Activated naive CD4-positive, alpha-beta T cell treated with anti-CD3 and anti-CD28 coated beads, Interleukin-2, amount 10 ng/mL, durations not matched to agents 7 days and 5 days (primary cell): ENCODE measurements at regions not wholly inside any gene's neighbourhood (a gene's known extent, or its start where the extent isn't known, plus 50 kb on each side); places are given as distances from the start of the nearest gene placed in this dataset.
"Not testable (repeated sequence)": the region's sequence is repeated elsewhere in the genome, so short reads cannot be mapped to it uniquely, and the experiment has no call there.

Experiments
- CTCF ChIA-PET: fragments of 350-600 bp; sonication (Branson Sonifier 250); formaldehyde crosslinking; loops from one replicate; lab custom pipeline; 2021; ENCODE audit warnings: antibody characterized with exemption; lab: Charles Lee
- DNase-seq: peaks from one replicate; pipeline ENCODE4 v3.0.0-alpha.2; 2020
- H3K27ac Mint-ChIP-seq: one replicate; pipeline ENCODE4 v1.8.0; 2021; ENCODE audit warnings: mild to moderate bottlenecking, moderate library complexity, mixed read lengths
- H3K27me3 Mint-ChIP-seq: one replicate; pipeline ENCODE4 v1.8.0; 2021; ENCODE audit warnings: mild to moderate bottlenecking, mixed read lengths
- H3K36me3 Mint-ChIP-seq: one replicate; pipeline ENCODE4 v1.8.0; 2021; ENCODE audit warnings: mixed read lengths
- H3K4me1 Mint-ChIP-seq: one replicate; pipeline ENCODE4 v1.8.0; 2021; ENCODE audit warnings: mixed read lengths
- H3K4me3 Mint-ChIP-seq: one replicate; pipeline ENCODE4 v1.8.0; 2021; ENCODE audit warnings: mild to moderate bottlenecking, moderate library complexity, mixed read lengths
- H3K9me3 Mint-ChIP-seq: one replicate; pipeline ENCODE4 v1.8.0; 2021; ENCODE audit warnings: mixed read lengths

DNA sequence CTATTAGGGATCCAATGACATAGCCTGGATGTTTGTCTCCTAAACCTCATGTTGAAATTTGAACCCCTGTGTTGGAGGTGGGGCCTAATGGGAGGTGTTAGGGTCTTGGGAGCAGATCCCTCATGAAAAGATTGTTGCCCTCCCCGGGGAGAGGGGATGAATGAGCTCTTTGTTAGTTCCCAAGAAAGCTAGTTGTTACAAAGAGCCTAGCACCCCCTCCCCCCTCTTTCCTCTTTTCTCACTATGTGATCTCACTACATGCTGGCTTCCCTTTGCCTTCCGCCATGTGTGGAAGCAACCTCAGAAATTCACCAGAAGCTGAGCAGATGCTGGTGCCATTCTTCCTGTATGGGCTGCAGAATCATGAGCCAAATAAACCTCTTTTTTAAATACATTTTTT, 123.2 kb downstream of the SPATA31A6 start:
- H3K27me3 Mint-ChIP-seq, H3K4me3 Mint-ChIP-seq, H3K9me3 Mint-ChIP-seq, DNase-seq, H3K36me3 Mint-ChIP-seq, H3K4me1 Mint-ChIP-seq, H3K27ac Mint-ChIP-seq, CTCF ChIA-PET: not testable (repeated sequence)

DNA sequence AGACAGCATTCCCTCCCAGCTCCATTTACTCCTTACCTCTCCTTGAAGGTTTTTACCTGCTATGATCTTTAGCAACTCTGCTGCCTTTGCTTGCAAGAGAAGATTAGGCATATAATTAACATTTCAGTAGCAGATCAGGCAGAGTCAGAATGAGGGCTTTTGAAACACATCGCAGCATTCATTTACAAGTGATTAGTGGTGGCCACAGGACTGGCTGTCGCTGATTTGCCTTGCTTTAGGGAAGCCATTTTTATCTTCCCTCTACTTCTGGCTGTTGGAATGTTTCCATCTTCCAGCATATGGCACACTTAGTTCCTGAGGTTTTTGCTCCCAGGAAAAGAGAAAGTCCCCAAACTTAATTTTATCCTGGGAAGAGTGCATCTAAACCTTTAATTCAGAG, 124.0 kb downstream of the SPATA31A6 start:
- DNase-seq, H3K27me3 Mint-ChIP-seq, H3K4me3 Mint-ChIP-seq, H3K36me3 Mint-ChIP-seq, H3K4me1 Mint-ChIP-seq, H3K27ac Mint-ChIP-seq, CTCF ChIA-PET, H3K9me3 Mint-ChIP-seq: not testable (repeated sequence)

DNA sequence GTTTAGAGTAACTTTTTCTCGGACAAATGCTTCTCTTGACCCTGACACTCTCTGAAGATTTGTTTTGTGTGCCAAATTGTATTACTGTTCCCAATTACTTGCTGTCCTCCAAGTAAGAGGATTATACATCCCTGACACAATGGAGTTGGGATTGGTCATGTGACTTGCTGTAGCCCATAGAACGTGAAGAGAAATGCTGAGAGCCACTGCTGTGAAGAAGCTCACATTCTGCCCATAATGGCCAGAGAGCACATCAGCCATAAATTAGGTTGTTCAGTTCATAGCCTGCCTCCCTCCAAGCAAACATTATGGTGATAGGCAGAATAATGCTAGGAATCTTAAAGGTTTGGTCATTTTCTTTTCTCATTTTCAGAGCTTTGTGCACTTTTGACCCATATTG, 127.5 kb downstream of the SPATA31A6 start:
- H3K36me3 Mint-ChIP-seq, DNase-seq, H3K9me3 Mint-ChIP-seq, H3K4me3 Mint-ChIP-seq, H3K27me3 Mint-ChIP-seq, CTCF ChIA-PET, H3K4me1 Mint-ChIP-seq, H3K27ac Mint-ChIP-seq: not testable (repeated sequence)

DNA sequence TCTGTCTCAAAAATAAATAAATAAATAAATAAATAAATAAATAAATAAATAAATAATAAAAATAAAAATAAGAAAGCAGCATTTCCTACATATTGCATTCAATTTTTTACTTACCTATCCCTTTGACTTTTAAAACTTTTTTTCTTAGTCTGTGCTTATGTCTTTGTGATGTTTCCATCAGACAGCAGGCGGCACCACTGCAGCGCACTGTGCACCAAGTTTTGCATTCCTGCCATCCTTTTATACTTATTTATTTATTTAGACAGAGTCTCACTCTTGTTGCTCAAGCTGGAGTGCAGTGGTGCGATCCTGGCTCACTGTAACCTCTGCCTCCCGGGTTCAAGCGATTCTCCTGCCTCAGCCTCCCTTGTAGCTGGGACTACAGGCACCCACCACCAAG, 132.6 kb downstream of the SPATA31A6 start:
- H3K4me1 Mint-ChIP-seq, H3K9me3 Mint-ChIP-seq, H3K27me3 Mint-ChIP-seq, CTCF ChIA-PET, DNase-seq, H3K27ac Mint-ChIP-seq, H3K36me3 Mint-ChIP-seq, H3K4me3 Mint-ChIP-seq: not testable (repeated sequence)

DNA sequence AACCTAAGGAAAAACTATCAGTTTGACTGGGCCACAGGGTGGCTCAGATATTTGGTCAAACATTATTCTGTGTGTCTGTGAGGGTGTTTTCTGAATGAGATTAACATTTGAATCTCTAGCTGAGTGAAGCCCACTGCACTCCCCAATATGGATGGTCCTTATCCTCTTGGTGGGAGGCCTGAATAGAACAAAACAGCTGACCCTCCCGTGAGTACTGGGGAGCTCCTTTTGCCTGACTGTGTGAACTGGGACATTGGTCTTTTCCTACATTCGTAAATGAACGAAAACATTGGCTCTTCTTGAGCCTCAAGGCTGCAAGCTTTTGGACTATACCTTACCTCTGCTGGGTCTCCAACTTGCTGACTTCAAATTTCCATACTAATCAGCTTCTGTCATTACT, 134.2 kb downstream of the SPATA31A6 start:
- CTCF ChIA-PET, DNase-seq, H3K27me3 Mint-ChIP-seq, H3K36me3 Mint-ChIP-seq, H3K4me1 Mint-ChIP-seq, H3K9me3 Mint-ChIP-seq, H3K27ac Mint-ChIP-seq, H3K4me3 Mint-ChIP-seq: not testable (repeated sequence)

DNA sequence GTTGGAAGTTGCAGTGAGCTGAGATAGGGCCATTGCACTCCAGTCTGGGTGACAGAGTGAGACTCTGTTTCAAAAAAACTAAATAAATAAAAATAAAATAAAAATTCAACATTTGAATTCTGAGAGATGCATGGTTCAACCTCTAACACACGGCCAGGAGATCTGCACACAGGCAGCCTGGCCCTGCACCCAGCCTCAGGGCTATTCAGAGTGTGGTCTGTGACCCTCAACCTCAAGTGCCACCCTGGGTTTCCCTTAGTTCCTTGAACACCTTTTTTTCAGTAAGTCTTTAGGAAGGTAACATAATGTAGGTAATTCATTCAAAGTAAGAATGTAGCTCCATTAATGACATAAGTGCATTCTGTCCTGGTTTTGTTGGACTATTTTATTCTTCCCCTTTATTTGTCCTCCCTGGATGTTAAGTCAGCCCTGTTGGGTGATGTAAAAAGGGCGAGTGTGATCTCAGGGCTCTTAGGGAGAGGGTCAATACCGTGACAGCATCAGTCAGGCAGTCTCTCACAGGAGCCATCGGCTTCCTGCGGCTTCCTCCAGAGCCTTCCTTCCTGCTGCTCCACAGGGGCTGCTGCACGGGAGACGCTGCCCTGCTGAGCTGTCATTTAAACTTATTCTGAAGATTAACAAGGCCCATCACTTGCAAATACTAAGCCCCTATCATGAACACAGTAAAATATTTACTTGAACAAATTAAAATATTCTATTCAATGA, 139.8 kb downstream of the SPATA31A6 start:
- H3K27ac Mint-ChIP-seq, H3K36me3 Mint-ChIP-seq, H3K27me3 Mint-ChIP-seq, H3K9me3 Mint-ChIP-seq, H3K4me3 Mint-ChIP-seq, H3K4me1 Mint-ChIP-seq, CTCF ChIA-PET, DNase-seq: not testable (repeated sequence)

DNA sequence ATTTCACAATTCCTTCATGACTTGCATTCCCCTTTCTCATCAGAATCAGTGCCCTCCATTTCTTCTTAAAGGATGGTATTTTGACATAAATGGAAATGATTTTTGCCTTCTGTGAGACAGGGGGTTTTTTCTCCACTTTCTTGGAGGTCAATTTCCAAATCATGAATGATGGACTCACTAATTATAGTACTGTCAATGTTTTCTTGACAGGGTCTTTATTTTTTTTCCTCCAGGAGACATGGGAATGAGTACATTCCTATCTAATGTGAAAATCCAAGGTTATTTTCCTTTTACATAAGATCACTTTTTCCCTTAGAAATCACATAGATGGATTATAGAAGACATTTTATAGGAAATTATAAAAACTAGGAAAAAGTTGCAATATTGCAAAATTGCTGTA, 141.7 kb downstream of the SPATA31A6 start:
- DNase-seq, H3K4me1 Mint-ChIP-seq, H3K36me3 Mint-ChIP-seq, CTCF ChIA-PET, H3K9me3 Mint-ChIP-seq, H3K27ac Mint-ChIP-seq, H3K4me3 Mint-ChIP-seq, H3K27me3 Mint-ChIP-seq: not testable (repeated sequence)

DNA sequence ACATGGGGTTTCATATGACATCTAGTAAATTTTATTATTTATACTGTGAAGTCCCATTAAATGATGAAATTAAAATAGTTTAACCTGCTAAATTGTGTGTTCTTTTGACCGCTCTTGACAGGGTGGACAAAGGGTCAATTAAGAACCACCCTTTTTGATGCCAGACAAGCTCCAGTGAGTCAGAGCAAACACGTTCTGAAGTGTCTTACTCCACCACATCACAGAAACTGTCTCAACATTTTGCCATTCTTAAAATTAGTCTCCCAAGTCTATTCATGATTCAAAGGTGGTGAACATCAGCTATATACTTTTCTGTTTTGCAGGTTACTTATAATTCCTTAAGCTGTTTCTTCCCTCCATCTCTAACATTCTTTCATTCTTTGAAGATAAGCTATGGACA, 142.1 kb downstream of the SPATA31A6 start:
- H3K27ac Mint-ChIP-seq, H3K27me3 Mint-ChIP-seq, DNase-seq, H3K4me3 Mint-ChIP-seq, H3K4me1 Mint-ChIP-seq, CTCF ChIA-PET, H3K36me3 Mint-ChIP-seq, H3K9me3 Mint-ChIP-seq: not testable (repeated sequence)

DNA sequence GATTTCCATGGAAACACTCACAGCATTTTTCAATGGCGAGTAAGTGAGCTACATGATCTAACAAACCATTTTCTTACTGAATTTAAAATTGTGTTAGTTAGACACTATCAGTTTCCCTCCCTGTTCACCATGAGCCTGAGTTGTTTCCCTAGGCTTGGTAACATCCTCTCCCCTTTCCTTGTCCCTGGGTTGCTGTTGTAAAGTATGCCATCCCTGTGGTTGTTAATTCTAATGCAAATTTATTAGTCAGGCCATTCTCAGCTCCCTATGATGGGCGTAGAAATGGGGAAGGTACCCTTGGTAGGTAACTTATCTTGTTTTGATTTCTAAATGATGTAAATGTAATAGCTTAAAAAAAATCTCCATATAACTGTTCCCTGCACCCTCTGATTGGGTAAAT, 143.0 kb downstream of the SPATA31A6 start:
- H3K36me3 Mint-ChIP-seq, DNase-seq, H3K4me1 Mint-ChIP-seq, H3K27ac Mint-ChIP-seq, H3K27me3 Mint-ChIP-seq, H3K9me3 Mint-ChIP-seq, H3K4me3 Mint-ChIP-seq, CTCF ChIA-PET: not testable (repeated sequence)

DNA sequence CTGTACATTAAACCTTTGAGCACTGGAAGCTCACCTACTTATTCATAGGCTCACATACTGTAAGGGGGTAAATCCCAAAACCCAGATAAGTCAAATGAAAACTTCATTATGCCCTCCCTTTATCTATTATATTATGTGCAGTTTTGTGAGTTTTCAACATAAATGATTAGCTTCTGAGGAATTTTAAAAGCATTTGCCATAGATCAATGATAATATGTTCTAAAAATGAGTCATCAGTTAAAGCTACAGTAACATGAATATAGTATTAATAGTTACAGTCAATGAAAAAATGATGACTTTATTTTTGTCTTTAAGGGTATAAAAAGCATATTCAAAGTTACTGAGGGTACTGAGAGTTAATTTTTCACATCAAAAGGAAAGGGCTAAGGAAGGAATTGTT, 151.9 kb downstream of the SPATA31A6 start:
- H3K27ac Mint-ChIP-seq, H3K36me3 Mint-ChIP-seq, H3K9me3 Mint-ChIP-seq, H3K27me3 Mint-ChIP-seq, H3K4me3 Mint-ChIP-seq, CTCF ChIA-PET, DNase-seq, H3K4me1 Mint-ChIP-seq: not testable (repeated sequence)

DNA sequence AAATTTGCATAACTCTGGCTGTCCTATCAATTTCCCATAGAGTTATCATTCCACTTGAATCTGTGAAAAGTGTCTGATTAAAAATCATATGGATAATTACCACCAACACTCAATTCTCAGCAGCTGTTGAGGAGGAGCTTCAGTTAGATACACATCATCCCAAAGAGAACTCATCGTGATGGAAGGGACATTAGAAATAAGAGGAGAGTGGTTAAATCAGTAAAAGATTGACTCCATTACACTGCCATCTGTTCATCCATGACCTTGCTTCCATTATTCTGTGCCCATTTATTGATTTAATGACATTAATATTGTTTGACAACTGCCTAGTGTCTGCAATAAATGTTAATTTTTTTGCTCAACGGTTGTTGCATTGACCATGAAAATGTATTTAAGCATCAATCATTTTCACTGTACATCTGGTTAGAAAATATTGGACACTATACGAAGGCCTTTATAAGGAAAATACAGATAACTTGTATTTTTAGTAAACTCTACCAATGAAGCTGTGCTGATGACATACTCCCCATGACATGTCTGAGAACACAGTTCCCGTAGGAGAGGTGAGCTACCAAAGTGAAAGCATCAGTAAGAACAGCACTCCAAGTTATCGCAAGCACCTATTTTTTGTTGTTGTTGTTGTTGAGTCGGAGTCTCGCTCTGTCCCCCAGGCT, 152.7 kb downstream of the SPATA31A6 start:
- H3K4me1 Mint-ChIP-seq, H3K9me3 Mint-ChIP-seq, H3K27me3 Mint-ChIP-seq, DNase-seq, H3K4me3 Mint-ChIP-seq, H3K36me3 Mint-ChIP-seq, CTCF ChIA-PET, H3K27ac Mint-ChIP-seq: not testable (repeated sequence)

DNA sequence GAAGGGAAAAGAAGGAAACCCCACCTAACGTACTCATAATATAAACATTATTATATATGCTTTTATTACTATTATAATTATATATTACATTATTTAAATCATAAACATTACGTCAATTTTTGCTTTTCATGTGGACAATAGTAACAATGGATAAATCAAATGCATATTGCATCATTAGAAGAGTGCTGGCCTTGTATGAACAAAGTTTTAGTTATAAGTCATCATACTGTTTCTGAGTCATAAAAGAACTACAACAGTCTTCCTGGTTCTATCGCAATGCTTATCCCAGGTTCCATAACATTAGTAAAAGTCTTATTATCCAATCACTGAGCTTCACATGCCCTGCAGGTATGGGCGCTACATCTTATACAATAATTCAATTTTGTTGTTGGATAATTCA, 154.8 kb downstream of the SPATA31A6 start:
- H3K4me1 Mint-ChIP-seq, DNase-seq, CTCF ChIA-PET, H3K9me3 Mint-ChIP-seq, H3K4me3 Mint-ChIP-seq, H3K27ac Mint-ChIP-seq, H3K27me3 Mint-ChIP-seq, H3K36me3 Mint-ChIP-seq: not testable (repeated sequence)

DNA sequence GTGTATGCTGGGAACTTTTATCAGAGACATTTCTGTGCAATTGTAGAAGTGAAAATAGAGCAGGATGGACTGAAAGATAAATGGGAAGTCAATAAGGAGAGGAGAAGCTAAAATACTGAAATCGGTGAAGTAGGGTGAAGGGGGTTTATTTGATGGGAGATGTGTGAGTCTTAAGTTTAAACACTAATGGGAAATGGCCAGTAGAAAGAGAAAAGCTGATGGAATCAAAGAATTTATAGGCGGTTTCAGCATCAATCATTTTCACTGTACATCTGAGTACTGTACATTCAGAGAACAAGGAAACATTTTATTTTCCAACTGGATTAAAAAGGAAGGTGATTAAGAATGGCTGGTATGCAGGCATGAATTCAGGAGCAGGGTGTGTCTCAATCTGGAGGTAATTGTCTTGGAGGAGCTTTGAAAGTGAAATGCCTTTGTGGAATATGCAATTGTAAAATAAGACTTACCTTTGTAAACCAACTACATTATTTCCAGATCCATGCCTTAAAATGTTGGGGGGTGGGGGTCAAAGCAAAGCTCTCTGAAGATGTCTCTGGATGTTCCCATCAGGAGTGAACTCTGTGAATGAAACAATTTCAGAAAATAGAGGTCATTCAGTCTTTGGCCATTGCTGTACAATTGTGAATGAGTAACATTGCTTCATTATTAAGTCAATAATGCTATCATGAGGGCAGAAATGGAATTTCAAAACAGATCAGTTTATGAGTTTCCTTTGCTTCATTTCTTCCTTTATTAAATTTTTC, 156.4 kb downstream of the SPATA31A6 start:
- DNase-seq, H3K4me1 Mint-ChIP-seq, H3K27me3 Mint-ChIP-seq, H3K4me3 Mint-ChIP-seq, H3K36me3 Mint-ChIP-seq, H3K9me3 Mint-ChIP-seq, H3K27ac Mint-ChIP-seq, CTCF ChIA-PET: not testable (repeated sequence)

DNA sequence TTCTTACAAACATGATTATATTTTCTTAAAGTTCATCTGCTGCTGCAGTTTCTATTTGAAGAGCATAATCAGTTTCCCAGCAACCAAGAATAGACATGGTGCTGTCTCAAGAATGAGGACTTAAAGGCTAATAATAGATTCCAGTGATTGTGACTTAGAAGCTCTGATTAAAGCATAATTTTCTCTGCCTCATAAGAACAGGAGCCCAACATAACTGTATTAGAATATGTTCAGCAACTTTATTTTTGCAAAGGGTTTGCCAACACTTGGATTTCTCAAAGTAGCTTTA, 156.9 kb downstream of the SPATA31A6 start:
- H3K36me3 Mint-ChIP-seq, H3K9me3 Mint-ChIP-seq, H3K4me3 Mint-ChIP-seq, CTCF ChIA-PET, DNase-seq, H3K27me3 Mint-ChIP-seq, H3K4me1 Mint-ChIP-seq, H3K27ac Mint-ChIP-seq: not testable (repeated sequence)

DNA sequence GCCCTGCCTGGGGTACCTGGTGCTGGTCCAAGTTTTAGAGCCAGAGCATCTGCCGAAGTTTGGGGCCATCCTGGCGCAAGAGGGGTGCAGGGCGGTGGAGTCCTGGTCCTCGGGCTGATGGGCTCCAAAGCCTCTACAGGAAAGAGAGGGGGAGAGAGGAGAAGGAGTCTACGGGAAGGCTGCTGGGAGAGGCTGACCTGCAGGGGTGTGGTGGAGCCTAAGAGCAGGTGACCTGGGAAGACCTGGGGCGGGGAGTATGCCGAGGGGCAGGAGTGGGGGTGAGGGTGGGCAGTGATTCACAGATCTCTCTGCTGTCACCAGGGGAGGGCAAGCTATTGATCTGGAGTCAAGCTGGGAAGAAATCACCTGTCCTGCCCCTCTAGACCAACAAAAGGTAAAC, 158.4 kb downstream of the SPATA31A6 start:
- CTCF ChIA-PET, H3K27ac Mint-ChIP-seq, H3K27me3 Mint-ChIP-seq, H3K9me3 Mint-ChIP-seq, H3K36me3 Mint-ChIP-seq, H3K4me1 Mint-ChIP-seq, H3K4me3 Mint-ChIP-seq, DNase-seq: not testable (repeated sequence)
